COR-L47 (cell line): ENCODE measurements at regions not wholly inside any gene's neighbourhood (a gene's known extent, or its start where the extent isn't known, plus 50 kb on each side); places are given as distances from the start of the nearest gene placed in this dataset.
A peak's percentile ranks its signal among the peaks of the same experiment; 100 is the strongest.

Experiments used
- DNase-seq: peaks from one replicate; lab custom pipeline; 2025; lab: John Stamatoyannopoulos, UW

- DNase-seq = no peak
Measured at GRCh38 chr18:57915865-57916582, 112.9 kb upstream of the ATP8B1 start.

- DNase-seq = peak; percentile 22
Measured at GRCh38 chr18:57915248-57915647, 112.1 kb upstream of the ATP8B1 start.

GRCh38 chr18:57913686-57914085, 110.6 kb upstream of the ATP8B1 start:
- DNase-seq = no peak

GRCh38 chr18:57910817-57911216, 107.7 kb upstream of the ATP8B1 start:
- DNase-seq = no peak

- DNase-seq = no peak
Measured at GRCh38 chr18:57910134-57910533, 107.0 kb upstream of the ATP8B1 start.

- no peak for DNase-seq
Measured at GRCh38 chr18:57909620-57910019, 106.5 kb upstream of the ATP8B1 start.

- DNase-seq = no peak
Measured at GRCh38 chr18:57908092-57908491, 105.0 kb upstream of the ATP8B1 start.

GRCh38 chr18:57907550-57907949, 104.4 kb upstream of the ATP8B1 start:
- no peak for DNase-seq

- DNase-seq = no peak
Measured at GRCh38 chr18:57906852-57907251, 103.7 kb upstream of the ATP8B1 start.

- no peak for DNase-seq
Measured at GRCh38 chr18:57904535-57904934, 101.4 kb upstream of the ATP8B1 start.

GRCh38 chr18:57902721-57903120, 99.6 kb upstream of the ATP8B1 start:
- no peak for DNase-seq

- no peak for DNase-seq
Measured at GRCh38 chr18:57901825-57902589, 98.9 kb upstream of the ATP8B1 start.

- no peak for DNase-seq
Measured at GRCh38 chr18:57900906-57901435, 97.9 kb upstream of the ATP8B1 start.

GRCh38 chr18:57898506-57899124, 95.5 kb upstream of the ATP8B1 start:
- DNase-seq = no peak

GRCh38 chr18:57895182-57895581, 92.1 kb upstream of the ATP8B1 start:
- DNase-seq = no peak

- DNase-seq = no peak
Measured at GRCh38 chr18:57891707-57892391, 88.7 kb upstream of the ATP8B1 start.

- no peak for DNase-seq
Measured at GRCh38 chr18:57890266-57890665, 87.2 kb upstream of the ATP8B1 start.

- DNase-seq = no peak
Measured at GRCh38 chr18:57889841-57890240, 86.7 kb upstream of the ATP8B1 start.

- no peak for DNase-seq
Measured at GRCh38 chr18:57887543-57888383, 84.6 kb upstream of the ATP8B1 start.

- no peak for DNase-seq
Measured at GRCh38 chr18:57885931-57886330, 82.8 kb upstream of the ATP8B1 start.

GRCh38 chr18:57882465-57882864, 79.3 kb upstream of the ATP8B1 start:
- DNase-seq = no peak
